ENCODE measurements at regions not wholly inside any gene's neighbourhood (a gene's known extent, or its start where the extent isn't known, plus 50 kb on each side); places are given as distances from the start of the nearest gene placed in this dataset.

DNA sequence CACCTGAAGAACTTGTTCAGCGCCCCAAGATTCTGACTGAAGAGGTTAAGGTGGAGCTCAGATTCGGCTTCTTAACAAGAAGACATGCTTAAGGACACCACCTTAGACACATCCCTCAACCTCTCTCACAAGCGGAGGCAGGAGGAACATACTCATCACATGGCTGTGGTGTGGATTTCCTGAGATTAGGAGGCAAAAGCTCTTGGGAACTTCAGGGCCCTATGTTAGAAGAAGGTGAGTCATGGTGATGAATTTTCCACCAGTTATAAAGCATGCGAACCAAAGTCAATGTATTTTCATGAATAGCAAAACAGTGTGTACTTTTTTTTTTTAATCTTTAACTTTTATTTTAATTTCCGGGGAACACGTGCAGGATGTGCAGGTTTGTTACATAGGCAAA lies 212.2 kb upstream of the SUCLG2 start:
- Mint-ChIP-seq H3K4me3 (ENCODE audit: unreplicated experiment) (no peak overlapping the region), H3K27me3 (ENCODE audit: unreplicated experiment) (peaks cover 1% of the 10 kb centered on the region), H3K9me3 (ENCODE audit: unreplicated experiment) (no peaks in the 10 kb centered on the region), H3K4me1 (ENCODE audit: low read depth, unreplicated experiment) (no peaks in the 10 kb centered on the region), H3K36me3 (ENCODE audit: unreplicated experiment) (peaks cover 4% of the 10 kb centered on the region), H3K27ac (ENCODE audit: unreplicated experiment) (no peak overlapping the region)
- TF ChIP-seq, protein P1, sequence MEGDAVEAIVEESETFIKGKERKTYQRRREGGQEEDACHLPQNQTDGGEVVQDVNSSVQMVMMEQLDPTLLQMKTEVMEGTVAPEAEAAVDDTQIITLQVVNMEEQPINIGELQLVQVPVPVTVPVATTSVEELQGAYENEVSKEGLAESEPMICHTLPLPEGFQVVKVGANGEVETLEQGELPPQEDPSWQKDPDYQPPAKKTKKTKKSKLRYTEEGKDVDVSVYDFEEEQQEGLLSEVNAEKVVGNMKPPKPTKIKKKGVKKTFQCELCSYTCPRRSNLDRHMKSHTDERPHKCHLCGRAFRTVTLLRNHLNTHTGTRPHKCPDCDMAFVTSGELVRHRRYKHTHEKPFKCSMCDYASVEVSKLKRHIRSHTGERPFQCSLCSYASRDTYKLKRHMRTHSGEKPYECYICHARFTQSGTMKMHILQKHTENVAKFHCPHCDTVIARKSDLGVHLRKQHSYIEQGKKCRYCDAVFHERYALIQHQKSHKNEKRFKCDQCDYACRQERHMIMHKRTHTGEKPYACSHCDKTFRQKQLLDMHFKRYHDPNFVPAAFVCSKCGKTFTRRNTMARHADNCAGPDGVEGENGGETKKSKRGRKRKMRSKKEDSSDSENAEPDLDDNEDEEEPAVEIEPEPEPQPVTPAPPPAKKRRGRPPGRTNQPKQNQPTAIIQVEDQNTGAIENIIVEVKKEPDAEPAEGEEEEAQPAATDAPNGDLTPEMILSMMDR (IDR thresholded peaks at IDR 0.05; ENCODE audit: partially characterized antibody, unreplicated experiment) = no peak
- no peak for DNase-seq

DNA sequence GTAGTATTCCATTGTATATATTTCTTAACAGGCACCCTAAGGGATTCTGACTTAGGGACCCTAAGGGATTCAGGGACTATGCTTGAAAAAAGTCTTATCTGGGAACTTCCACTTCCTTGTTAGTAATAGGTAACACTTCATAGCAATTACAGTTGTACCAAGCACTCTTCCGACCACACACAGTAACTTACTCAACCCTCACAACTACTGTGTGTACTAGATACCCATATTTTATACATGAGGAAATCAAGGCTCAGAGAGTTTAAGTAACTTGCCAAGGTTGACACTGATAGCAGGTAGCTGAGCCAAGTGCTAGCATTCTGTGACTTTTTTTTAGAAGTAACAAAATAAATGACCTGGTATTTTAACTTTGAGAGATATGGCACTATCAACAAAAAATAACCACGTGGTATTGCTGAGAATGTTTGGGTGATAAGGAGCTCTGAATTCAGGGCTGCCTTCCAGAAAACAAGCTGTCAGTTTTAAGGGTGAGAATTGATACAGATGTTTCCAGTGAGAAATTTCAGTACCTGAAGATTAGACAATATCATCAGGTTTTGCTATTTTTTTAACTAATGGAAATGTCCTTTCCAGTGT lies 210.3 kb upstream of the SUCLG2 start:
- H3K9me3 Mint-ChIP-seq (ENCODE audit: unreplicated experiment) = no peaks in the 10 kb centered on the region
- H3K4me1 Mint-ChIP-seq (ENCODE audit: low read depth, unreplicated experiment) = no peaks in the 10 kb centered on the region
- no peak overlapping the region for H3K27ac Mint-ChIP-seq (ENCODE audit: unreplicated experiment)
- TF ChIP-seq, protein P1 (IDR thresholded peaks at IDR 0.05; ENCODE audit: partially characterized antibody, unreplicated experiment) = no peak
- no peak overlapping the region for H3K4me3 Mint-ChIP-seq (ENCODE audit: unreplicated experiment)
- H3K36me3 Mint-ChIP-seq (ENCODE audit: unreplicated experiment) = peaks cover 4% of the 10 kb centered on the region
- no peak for DNase-seq
- H3K27me3 Mint-ChIP-seq (ENCODE audit: unreplicated experiment) = peaks cover 1% of the 10 kb centered on the region

DNA sequence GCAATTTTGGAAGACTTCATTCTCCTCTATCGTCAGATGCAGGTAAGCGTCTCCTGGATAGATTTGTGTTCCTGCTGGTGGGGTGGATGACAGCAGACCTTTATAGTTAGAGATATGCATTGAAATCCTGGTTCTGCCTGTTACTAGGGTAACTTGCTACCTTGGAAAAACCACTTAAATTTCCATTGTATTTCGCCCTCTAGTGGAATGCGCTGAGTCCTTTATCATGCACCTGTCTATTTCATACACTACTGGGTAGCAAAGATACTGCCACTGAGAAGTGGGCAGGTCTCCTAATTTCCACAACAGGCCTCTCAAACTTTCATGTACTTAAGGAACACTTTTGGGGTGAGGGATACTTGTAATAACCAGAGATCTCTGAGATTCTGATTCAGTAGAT lies 209.5 kb upstream of the SUCLG2 start:
- no peak overlapping the region for H3K27ac Mint-ChIP-seq (ENCODE audit: unreplicated experiment)
- no peaks in the 10 kb centered on the region for H3K4me1 Mint-ChIP-seq (ENCODE audit: low read depth, unreplicated experiment)
- TF ChIP-seq, protein P1 (IDR thresholded peaks at IDR 0.05; ENCODE audit: partially characterized antibody, unreplicated experiment) = peak; percentile 32
- no peak for DNase-seq
- peaks cover 1% of the 10 kb centered on the region for H3K27me3 Mint-ChIP-seq (ENCODE audit: unreplicated experiment)
- no peak overlapping the region for H3K4me3 Mint-ChIP-seq (ENCODE audit: unreplicated experiment)
- H3K36me3 Mint-ChIP-seq (ENCODE audit: unreplicated experiment) = peaks cover 4% of the 10 kb centered on the region
- no peaks in the 10 kb centered on the region for H3K9me3 Mint-ChIP-seq (ENCODE audit: unreplicated experiment)

DNA sequence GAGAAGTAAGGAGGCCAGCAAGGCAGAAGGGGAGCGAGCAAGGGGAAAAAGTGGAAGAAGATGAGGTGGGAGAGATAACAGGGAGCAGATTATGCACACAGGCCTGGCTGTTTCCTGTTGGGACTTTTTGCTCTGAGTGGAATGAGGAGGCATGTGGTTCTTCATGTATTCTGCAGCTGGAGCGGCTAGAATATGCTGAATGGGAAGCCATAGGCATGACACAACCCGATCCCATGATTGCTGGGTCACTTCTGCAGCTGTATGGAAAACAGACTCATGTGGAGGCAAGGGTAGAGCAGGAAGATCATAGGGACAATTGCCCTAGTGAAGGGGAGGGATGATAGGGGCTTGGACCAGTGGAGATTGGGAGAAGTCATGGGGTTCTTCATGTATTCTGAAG lies 206.0 kb upstream of the SUCLG2 start:
- DNase-seq = no peak
- Mint-ChIP-seq H3K27me3 (ENCODE audit: unreplicated experiment) (no peaks in the 10 kb centered on the region), H3K27ac (ENCODE audit: unreplicated experiment) (no peak overlapping the region), H3K36me3 (ENCODE audit: unreplicated experiment) (no peaks in the 10 kb centered on the region), H3K4me1 (ENCODE audit: low read depth, unreplicated experiment) (no peaks in the 10 kb centered on the region), H3K4me3 (ENCODE audit: unreplicated experiment) (no peak overlapping the region), H3K9me3 (ENCODE audit: unreplicated experiment) (no peaks in the 10 kb centered on the region)
- TF ChIP-seq, protein P1 (IDR thresholded peaks at IDR 0.05; ENCODE audit: partially characterized antibody, unreplicated experiment) = no peak

DNA sequence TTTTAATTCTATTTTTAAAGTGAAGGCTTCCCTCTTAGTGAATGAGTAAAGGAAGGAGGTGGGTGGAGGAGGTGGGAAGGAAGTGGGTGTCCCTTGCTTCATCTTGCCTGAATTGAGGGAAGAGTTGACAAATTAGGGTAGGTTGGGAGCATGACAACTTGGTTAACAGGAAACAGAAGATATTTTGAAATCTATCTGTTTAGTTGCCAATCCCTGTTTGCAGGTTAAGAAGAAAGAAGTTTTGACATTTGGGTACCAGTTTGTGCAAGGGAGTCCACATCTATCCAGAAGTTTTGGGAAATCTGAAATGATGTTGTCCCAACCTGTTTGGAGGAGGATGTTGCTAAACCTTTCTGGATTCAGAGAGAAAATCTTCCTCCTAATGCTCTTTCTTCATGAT lies 204.1 kb upstream of the SUCLG2 start:
- H3K9me3 Mint-ChIP-seq (ENCODE audit: unreplicated experiment) = no peaks in the 10 kb centered on the region
- no peaks in the 10 kb centered on the region for H3K4me1 Mint-ChIP-seq (ENCODE audit: low read depth, unreplicated experiment)
- TF ChIP-seq, protein P1 (IDR thresholded peaks at IDR 0.05; ENCODE audit: partially characterized antibody, unreplicated experiment) = no peak
- no peak for DNase-seq
- H3K27ac Mint-ChIP-seq (ENCODE audit: unreplicated experiment) = no peak overlapping the region
- no peaks in the 10 kb centered on the region for H3K27me3 Mint-ChIP-seq (ENCODE audit: unreplicated experiment)
- no peaks in the 10 kb centered on the region for H3K36me3 Mint-ChIP-seq (ENCODE audit: unreplicated experiment)
- H3K4me3 Mint-ChIP-seq (ENCODE audit: unreplicated experiment) = no peak overlapping the region
